ENCODE measurements at regions not wholly inside any gene's neighbourhood (a gene's known extent, or its start where the extent isn't known, plus 50 kb on each side); places are given as distances from the start of the nearest gene placed in this dataset.

DNA sequence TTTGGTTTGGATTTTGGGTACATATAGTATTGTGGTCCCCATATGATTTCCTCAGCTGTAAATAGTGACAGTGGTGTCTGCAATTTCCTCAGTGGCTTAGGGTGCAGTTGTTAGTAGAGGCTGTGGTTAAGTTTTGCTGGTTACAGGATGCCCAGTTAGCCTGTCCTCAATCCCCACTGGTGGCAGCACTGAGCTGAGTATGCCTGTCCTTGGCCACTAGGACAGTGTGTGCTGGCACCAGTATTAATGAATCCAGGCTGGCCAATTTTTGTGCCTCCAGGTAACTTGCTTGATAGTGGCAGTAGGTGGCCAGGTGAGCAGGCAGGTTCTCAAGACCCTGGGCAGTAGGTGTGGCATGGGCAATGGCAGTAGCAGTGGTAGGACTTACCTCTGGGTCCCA is 973.1 kb downstream of the TMEM182 start:
- Mint-ChIP-seq H3K4me1 (peaks cover 1% of the 10 kb centered on the region), H3K4me3 (no peak overlapping the region), H3K9me3 (peaks cover 43% of the 10 kb centered on the region), H3K36me3 (no peaks in the 10 kb centered on the region), H3K27ac (no peak overlapping the region), H3K27me3 (ENCODE audit: low read depth) (no peaks in the 10 kb centered on the region)
- TF ChIP-seq, protein P1, sequence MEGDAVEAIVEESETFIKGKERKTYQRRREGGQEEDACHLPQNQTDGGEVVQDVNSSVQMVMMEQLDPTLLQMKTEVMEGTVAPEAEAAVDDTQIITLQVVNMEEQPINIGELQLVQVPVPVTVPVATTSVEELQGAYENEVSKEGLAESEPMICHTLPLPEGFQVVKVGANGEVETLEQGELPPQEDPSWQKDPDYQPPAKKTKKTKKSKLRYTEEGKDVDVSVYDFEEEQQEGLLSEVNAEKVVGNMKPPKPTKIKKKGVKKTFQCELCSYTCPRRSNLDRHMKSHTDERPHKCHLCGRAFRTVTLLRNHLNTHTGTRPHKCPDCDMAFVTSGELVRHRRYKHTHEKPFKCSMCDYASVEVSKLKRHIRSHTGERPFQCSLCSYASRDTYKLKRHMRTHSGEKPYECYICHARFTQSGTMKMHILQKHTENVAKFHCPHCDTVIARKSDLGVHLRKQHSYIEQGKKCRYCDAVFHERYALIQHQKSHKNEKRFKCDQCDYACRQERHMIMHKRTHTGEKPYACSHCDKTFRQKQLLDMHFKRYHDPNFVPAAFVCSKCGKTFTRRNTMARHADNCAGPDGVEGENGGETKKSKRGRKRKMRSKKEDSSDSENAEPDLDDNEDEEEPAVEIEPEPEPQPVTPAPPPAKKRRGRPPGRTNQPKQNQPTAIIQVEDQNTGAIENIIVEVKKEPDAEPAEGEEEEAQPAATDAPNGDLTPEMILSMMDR (IDR thresholded peaks at IDR 0.05; ENCODE audit: unreplicated experiment), result no peak
- DNase-seq (ENCODE audit: low spot score in 2 of 2, unreplicated experiment in 2 of 2), result no peak

DNA sequence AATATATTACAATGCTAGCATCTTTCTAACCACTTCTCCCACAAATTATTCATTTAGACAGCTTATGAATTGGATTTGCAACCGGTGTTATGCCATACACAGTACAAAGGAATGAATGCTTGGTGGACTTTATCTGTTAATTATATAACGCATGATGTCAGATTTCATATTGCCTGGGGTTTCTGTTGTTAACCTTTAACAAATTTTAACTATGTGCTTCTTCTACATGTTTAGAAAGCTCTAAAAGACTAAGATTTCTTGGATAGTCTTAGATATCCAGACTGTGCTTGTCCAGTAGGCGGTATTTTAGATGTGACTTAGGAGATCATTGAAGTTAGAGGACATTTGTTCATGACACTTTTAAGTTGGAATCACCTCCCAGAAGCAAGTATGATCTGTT is 976.3 kb downstream of the TMEM182 start:
- H3K4me1 Mint-ChIP-seq, result peaks cover 1% of the 10 kb centered on the region
- no peak overlapping the region for H3K27ac Mint-ChIP-seq
- peaks cover 18% of the 10 kb centered on the region for H3K9me3 Mint-ChIP-seq
- no peak for DNase-seq (ENCODE audit: low spot score in 2 of 2, unreplicated experiment in 2 of 2)
- TF ChIP-seq, protein P1 (IDR thresholded peaks at IDR 0.05; ENCODE audit: unreplicated experiment), result no peak
- no peak overlapping the region for H3K4me3 Mint-ChIP-seq
- H3K36me3 Mint-ChIP-seq, result no peaks in the 10 kb centered on the region
- no peaks in the 10 kb centered on the region for H3K27me3 Mint-ChIP-seq (ENCODE audit: low read depth)

DNA sequence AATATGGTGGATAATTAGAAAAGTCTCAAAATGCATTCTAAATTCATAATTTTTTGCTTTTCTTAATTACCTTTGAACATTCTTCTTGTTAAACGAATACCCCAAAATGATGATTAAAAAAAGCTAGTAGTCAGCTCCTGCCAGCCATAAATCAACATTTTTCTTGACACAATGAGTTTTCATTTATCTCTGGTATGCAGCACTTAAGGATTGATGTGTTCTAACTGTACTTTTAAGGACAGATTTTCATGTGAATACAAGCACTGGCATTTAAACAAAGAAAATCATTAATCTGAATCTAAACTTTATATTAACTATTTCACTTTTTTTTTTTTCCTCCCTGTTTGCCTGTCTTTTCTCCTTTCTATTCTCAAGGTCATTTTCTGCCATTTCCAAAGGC is 976.8 kb downstream of the TMEM182 start:
- TF ChIP-seq, protein P1 (IDR thresholded peaks at IDR 0.05; ENCODE audit: unreplicated experiment), result no peak
- H3K4me3 Mint-ChIP-seq, result no peak overlapping the region
- no peaks in the 10 kb centered on the region for H3K36me3 Mint-ChIP-seq
- H3K27ac Mint-ChIP-seq, result no peak overlapping the region
- no peak for DNase-seq (ENCODE audit: low spot score in 2 of 2, unreplicated experiment in 2 of 2)
- no peaks in the 10 kb centered on the region for H3K27me3 Mint-ChIP-seq (ENCODE audit: low read depth)
- peaks cover 1% of the 10 kb centered on the region for H3K4me1 Mint-ChIP-seq
- peaks cover 14% of the 10 kb centered on the region for H3K9me3 Mint-ChIP-seq

DNA sequence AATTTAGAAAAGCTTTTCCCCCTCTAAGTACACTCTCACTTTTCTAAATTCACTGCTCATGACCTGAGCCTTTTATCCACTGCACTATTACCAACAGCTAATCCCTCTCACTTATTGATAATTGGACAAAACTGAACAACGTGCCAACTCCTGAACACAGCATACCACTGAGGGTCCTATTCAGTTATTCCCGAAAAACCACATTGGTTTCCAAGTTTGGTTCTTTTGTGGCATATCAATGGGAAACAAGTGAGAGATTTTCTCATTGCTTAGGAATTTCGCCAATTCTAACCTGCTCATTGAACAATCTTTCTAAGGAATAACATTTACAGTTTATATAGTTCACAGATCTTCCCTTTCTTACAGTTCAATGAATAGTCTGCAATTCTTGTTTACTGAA is 977.4 kb downstream of the TMEM182 start:
- Mint-ChIP-seq H3K4me3 (no peak overlapping the region), H3K4me1 (peaks cover 1% of the 10 kb centered on the region), H3K27ac (no peak overlapping the region), H3K36me3 (no peaks in the 10 kb centered on the region), H3K9me3 (peaks cover 9% of the 10 kb centered on the region), H3K27me3 (ENCODE audit: low read depth) (no peaks in the 10 kb centered on the region)
- no peak for DNase-seq (ENCODE audit: low spot score in 2 of 2, unreplicated experiment in 2 of 2)
- TF ChIP-seq, protein P1 (IDR thresholded peaks at IDR 0.05; ENCODE audit: unreplicated experiment), result no peak

DNA sequence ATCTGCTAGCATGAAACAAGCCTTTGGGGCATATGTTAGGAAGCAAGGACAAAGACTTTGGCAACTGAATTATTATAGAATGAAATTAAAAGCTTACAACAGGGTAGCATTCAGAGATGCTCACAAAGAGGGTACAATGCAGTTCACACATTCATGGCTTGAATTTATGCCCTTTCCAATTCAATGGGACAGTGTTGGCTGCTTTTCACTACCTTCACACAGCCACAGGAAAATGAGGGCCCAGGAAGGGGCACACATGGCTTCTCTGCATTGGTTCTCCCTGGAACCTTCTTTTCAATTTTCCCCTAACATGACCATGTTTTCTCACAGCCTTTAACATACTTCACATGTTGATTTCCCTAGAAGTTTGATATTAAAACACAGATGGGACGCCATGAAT is 978.1 kb downstream of the TMEM182 start:
- H3K4me3 Mint-ChIP-seq, result no peak overlapping the region
- TF ChIP-seq, protein P1 (IDR thresholded peaks at IDR 0.05; ENCODE audit: unreplicated experiment), result no peak
- DNase-seq (ENCODE audit: low spot score in 2 of 2, unreplicated experiment in 2 of 2), result no peak
- no peak overlapping the region for H3K27ac Mint-ChIP-seq
- no peaks in the 10 kb centered on the region for H3K27me3 Mint-ChIP-seq (ENCODE audit: low read depth)
- no peaks in the 10 kb centered on the region for H3K36me3 Mint-ChIP-seq
- H3K4me1 Mint-ChIP-seq, result peaks cover 1% of the 10 kb centered on the region
- H3K9me3 Mint-ChIP-seq, result peaks cover 3% of the 10 kb centered on the region

DNA sequence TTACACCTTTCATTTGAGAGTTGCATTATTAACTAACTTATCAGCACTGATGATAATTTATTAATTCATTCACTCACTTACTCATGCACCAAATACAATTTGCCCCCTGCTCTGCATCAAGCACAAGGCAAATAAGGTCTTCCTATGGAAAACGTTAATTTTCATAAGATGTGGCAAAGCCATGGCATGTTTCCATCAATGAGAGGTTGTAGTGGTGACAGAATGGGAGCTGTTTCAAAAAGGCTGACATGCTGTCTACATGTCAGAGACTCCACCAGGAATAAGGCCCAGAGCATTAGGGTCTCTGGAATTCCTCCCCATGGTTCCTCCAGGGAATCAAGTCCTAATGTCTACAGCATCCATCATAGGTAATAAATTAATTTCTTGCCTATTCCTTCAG is 978.8 kb downstream of the TMEM182 start:
- Mint-ChIP-seq H3K27me3 (ENCODE audit: low read depth) (no peaks in the 10 kb centered on the region), H3K9me3 (peaks cover 2% of the 10 kb centered on the region), H3K4me3 (no peak overlapping the region), H3K27ac (no peak overlapping the region), H3K36me3 (no peaks in the 10 kb centered on the region), H3K4me1 (peaks cover 1% of the 10 kb centered on the region)
- DNase-seq (ENCODE audit: low spot score in 2 of 2, unreplicated experiment in 2 of 2), result no peak
- TF ChIP-seq, protein P1 (IDR thresholded peaks at IDR 0.05; ENCODE audit: unreplicated experiment), result no peak
